HEK293T (cell line): ENCODE measurements at regions not wholly inside any gene's neighbourhood (a gene's known extent, or its start where the extent isn't known, plus 50 kb on each side); places are given as distances from the start of the nearest gene placed in this dataset.

ENCODE experiments used
- CTCF ChIA-PET: fragments of 350-600 bp; formaldehyde crosslinking; extraction: SDS; loops from one replicate; lab custom pipeline; 2021; ENCODE audit warnings: antibody characterized with exemption, inconsistent platforms; lab: Yijun Ruan, JAX
- POLR2A ChIA-PET: fragments of 350-600 bp; formaldehyde crosslinking; extraction: SDS; loops from one replicate; lab custom pipeline; 2020; ENCODE audit warnings: antibody characterized with exemption, inconsistent platforms; lab: Yijun Ruan, JAX
- DNase-seq: peaks from one replicate; pipeline ENCODE4 v3.0.0; 2012; ENCODE audit warnings: mixed read lengths; ENCODE audit errors: extremely low spot score
- ARNT ChIP-seq: fragments of 450-650 bp; IDR thresholded peaks from 2 replicates; pipeline ENCODE4 v1.6.1; 2017; ENCODE audit warnings: mild to moderate bottlenecking
- BHLHE40 ChIP-seq: fragments of 450-650 bp; IDR thresholded peaks from 2 replicates; pipeline ENCODE4 v1.6.1; 2016; ENCODE audit warnings: mild to moderate bottlenecking, moderate library complexity, borderline replicate concordance
- CTBP1 ChIP-seq: fragments of 450-650 bp; IDR thresholded peaks from 2 replicates; pipeline ENCODE4 v1.6.1; 2016; ENCODE audit warnings: borderline replicate concordance
- ELF4 ChIP-seq: fragments of 450-650 bp; IDR thresholded peaks from 2 replicates; pipeline ENCODE4 v1.6.1; 2017; ENCODE audit warnings: antibody characterized with exemption
- FOXA1 ChIP-seq: fragments of 450-650 bp; IDR thresholded peaks from 2 replicates; pipeline ENCODE4 v1.6.1; 2016; ENCODE audit warnings: mild to moderate bottlenecking
- FOXK2 ChIP-seq: fragments of 450-650 bp; IDR thresholded peaks from 2 replicates; pipeline ENCODE4 v1.6.1; 2016; ENCODE audit warnings: mild to moderate bottlenecking
- FOXM1 ChIP-seq: fragments of 450-650 bp; IDR thresholded peaks from 2 replicates; pipeline ENCODE4 v1.6.1; 2017; ENCODE audit warnings: mild to moderate bottlenecking, borderline replicate concordance
- HDGF ChIP-seq: fragments of 450-650 bp; IDR thresholded peaks from 2 replicates; pipeline ENCODE4 v1.6.1; 2017; ENCODE audit warnings: antibody characterized with exemption, borderline replicate concordance
- L3MBTL2 ChIP-seq: fragments of 450-650 bp; conservative IDR thresholded peaks from 2 replicates; pipeline ENCODE4 v1.6.1; 2016; ENCODE audit warnings: mild to moderate bottlenecking
- LEF1 ChIP-seq: fragments of 450-650 bp; IDR thresholded peaks from 2 replicates; pipeline ENCODE4 v1.6.1; 2017; ENCODE audit warnings: mild to moderate bottlenecking, borderline replicate concordance
- NFRKB ChIP-seq: fragments of 450-650 bp; IDR thresholded peaks from 2 replicates; pipeline ENCODE4 v1.6.1; 2016; ENCODE audit warnings: mild to moderate bottlenecking, moderate library complexity
- SP1 ChIP-seq: fragments of 450-650 bp; IDR thresholded peaks from 2 replicates; pipeline ENCODE4 v1.6.1; 2017
- SUZ12 ChIP-seq: fragments of 450-650 bp; IDR thresholded peaks from 2 replicates; pipeline ENCODE4 v1.6.1; 2016; ENCODE audit warnings: mild to moderate bottlenecking
- TARDBP ChIP-seq: fragments of 450-650 bp; IDR thresholded peaks from 2 replicates; pipeline ENCODE4 v1.6.1; 2016
- ZNF384 ChIP-seq: fragments of 450-650 bp; IDR thresholded peaks from 2 replicates; pipeline ENCODE4 v1.6.1; 2016
- TF ChIP-seq, protein P1 (sequence below): fragments of 450-650 bp; IDR thresholded peaks from 2 replicates; pipeline ENCODE4 v1.6.1; 2016

DNA sequence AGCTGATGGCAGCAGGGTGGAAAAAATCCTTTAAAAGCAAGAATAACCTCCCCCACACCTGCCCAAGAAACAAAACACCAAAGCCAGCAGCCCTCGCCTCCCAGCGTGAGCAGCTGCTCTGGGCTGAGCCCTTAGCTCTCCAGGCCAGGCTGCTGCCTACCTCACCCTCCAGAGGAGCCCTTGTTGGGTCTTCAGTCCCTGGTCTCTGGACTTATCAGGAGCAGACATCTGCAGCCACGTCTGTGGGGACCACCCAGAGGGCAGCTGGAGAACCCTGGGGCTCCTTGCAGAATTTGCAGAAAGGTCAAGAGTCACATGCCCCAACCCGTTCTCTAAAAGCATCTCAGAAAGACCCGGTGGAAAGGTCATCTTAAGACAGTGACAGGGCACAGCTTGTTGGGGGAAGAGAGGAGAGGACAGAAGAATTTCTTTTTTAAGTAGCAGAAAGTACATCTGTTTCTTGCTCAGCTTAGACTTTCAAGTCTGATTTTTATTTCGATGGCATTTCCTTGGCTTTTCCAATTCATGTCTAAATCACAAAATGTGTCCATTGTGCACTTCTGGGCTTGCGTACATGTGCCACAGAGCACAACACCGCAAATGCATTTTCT is 425.7 kb upstream of the NFE2L3 start:
- ChIA-PET CTCF (interaction anchor here (1.4 kb wide), 1 partner anchor 128 kb away, joined by 3 read pairs; no protein-coding TSS in a partner anchor), POLR2A (interaction anchor here (0.8 to 2.7 kb wide), 2 partner anchors 26 to 123 kb away, joined by 3 to 6 read pairs; no protein-coding TSS in a partner anchor)
- DNase-seq = peak; percentile 19
- TF ChIP-seq, protein P1, sequence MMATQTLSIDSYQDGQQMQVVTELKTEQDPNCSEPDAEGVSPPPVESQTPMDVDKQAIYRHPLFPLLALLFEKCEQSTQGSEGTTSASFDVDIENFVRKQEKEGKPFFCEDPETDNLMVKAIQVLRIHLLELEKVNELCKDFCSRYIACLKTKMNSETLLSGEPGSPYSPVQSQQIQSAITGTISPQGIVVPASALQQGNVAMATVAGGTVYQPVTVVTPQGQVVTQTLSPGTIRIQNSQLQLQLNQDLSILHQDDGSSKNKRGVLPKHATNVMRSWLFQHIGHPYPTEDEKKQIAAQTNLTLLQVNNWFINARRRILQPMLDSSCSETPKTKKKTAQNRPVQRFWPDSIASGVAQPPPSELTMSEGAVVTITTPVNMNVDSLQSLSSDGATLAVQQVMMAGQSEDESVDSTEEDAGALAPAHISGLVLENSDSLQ = no peak
- TF ChIP-seq HDGF (no peak), BHLHE40 (no peak), SUZ12 (no peak), CTBP1 (no peak), ELF4 (no peak), TARDBP (no peak), FOXA1 (no peak), ARNT (no peak), FOXK2 (no peak), FOXM1 (no peak), SP1 (no peak), ZNF384 (no peak), NFRKB (no peak), LEF1 (no peak), L3MBTL2 (no peak; the same call in 1 of the 2 replicates)

DNA sequence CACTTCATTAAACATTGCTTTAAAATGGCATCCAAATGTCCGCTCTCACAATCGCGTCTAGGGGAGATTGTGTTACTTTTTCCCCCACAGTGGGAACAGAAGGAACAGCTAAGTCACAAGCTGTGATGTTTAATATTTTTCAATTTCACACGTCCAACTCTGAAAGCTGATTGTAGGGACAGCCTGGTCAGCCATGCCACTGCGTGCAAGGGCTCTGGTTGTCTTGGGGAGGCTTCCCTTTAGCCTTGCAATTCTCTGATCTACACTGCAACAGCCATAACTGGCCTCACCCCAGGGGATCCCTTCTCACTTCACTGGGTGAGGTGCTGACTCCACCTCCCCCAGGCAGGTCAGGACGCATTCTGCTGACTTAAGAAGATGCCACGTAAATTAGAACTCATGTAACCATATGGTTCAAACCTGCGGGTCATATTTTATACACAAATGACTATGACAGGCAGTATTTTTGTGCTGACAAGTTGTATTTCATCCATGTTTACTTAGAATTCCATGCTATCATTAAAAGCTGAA is 425.2 kb upstream of the NFE2L3 start:
- ChIA-PET CTCF (interaction anchor here (1.4 kb wide), 1 partner anchor 128 kb away, joined by 3 read pairs; no protein-coding TSS in a partner anchor), POLR2A (interaction anchor here (2.7 kb wide), 1 partner anchor 122 kb away, joined by 6 read pairs; no protein-coding TSS in a partner anchor)
- peak; percentile 40 for DNase-seq
- peak; percentile 68 for TF ChIP-seq CTBP1
- TF ChIP-seq LEF1 = no peak
- TF ChIP-seq, protein P1 = peak; percentile 91

DNA sequence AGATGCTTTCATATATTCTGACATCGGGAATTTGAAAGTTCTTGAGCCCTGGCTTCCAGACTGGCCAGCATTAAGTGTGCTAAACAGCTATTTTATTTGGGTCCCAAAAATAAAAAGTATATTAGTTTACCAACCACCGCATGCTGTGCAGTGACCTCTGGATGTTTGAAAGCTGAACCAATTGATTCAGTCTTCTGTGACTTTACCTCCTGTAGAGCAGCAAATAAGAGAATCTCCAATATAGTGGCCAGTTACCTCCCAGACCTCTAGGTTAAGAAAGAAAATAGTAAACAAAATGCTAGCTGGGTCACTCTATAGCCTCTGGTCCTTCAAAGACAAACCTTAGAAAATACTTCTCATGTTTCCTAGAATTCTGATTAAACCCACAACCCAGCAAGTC is 424.6 kb upstream of the NFE2L3 start:
- ChIA-PET CTCF (interaction anchor here (0.7 kb wide), 1 partner anchor 507 kb away, joined by 3 read pairs; no protein-coding TSS in a partner anchor), POLR2A (interaction anchor here (0.6 to 2.7 kb wide), 3 partner anchors 9 to 125 kb away, joined by 3 to 6 read pairs (median 3); no protein-coding TSS in a partner anchor)

DNA sequence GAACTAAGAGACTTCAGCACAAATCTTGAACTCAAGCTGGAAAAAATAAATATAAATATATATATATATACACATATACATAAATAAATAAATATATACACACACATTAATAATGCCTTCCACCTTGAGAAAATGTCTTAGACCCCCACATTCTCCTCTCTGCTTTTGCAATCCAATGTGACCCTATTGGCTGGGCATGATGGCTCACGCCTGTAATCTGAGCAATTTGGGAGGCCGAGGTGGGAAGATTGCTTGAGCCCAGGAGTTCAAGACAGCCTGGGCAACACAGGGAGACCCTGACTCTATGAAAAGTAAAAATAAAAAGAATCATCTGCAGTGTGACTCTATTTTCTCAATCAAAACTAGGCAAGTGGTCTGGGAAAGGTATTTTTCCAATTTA is 424.1 kb upstream of the NFE2L3 start:
- POLR2A ChIA-PET = interaction anchor here (0.6 to 2.7 kb wide), 3 partner anchors 10 to 125 kb away, joined by 3 to 6 read pairs (median 3); no protein-coding TSS in a partner anchor
- TF ChIP-seq BHLHE40 (no peak), HDGF (no peak), LEF1 (no peak), SUZ12 (no peak), L3MBTL2 (no peak), ELF4 (no peak), ARNT (no peak)
- TF ChIP-seq, protein P1 = no peak
- CTCF ChIA-PET = interaction anchor here (0.7 kb wide), 1 partner anchor 506 kb away, joined by 3 read pairs; no protein-coding TSS in a partner anchor
- DNase-seq = no peak

More for the DNA sequence above, 424.6 kb upstream of the NFE2L3 start:
- DNase-seq = no peak
- no peak for TF ChIP-seq L3MBTL2
- no peak for TF ChIP-seq NFRKB
- no peak for TF ChIP-seq HDGF
- no peak for TF ChIP-seq CTBP1
- no peak for TF ChIP-seq SUZ12
- no peak for TF ChIP-seq ELF4
- TF ChIP-seq TARDBP = no peak
- no peak for TF ChIP-seq ARNT
- TF ChIP-seq FOXM1 = no peak
- no peak for TF ChIP-seq FOXA1
- TF ChIP-seq FOXK2 = no peak
- TF ChIP-seq BHLHE40 = no peak
- TF ChIP-seq LEF1 = no peak
- TF ChIP-seq SP1 = no peak
- no peak for TF ChIP-seq ZNF384

DNA sequence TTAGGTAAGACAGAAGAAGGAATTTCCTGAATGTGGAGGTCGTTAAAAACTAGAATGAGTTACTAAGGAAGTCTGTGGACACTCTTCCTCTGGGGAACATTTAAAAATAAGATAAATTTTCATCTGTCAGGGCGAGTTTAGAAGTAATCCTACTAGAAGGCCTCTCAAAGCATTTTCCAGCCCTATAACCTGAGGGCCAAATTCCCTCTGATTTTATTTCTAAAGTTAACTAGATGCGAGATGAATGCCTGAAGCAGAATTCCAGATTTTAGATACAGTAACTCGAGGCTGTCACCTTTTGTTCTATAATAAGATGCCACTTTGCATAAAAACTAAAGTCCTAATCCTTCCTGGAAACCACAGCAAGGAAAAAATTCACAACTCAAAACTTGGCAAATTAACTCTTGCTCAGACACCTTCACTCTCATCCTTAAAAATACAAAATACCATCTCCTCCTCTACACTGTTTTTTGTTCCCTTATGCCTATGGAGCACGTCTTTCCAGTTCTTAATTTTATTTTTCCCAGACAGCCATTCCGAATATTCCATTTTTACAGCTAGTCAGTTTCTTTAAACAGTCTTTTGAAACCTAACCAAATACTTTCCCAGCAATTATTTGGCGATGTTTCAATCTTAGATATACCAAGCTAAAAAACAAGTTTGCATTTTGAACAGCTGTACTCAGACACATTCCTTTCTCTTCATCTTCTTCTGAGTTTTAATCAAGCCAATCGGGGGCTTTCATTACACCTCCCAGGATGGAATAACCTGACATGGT is 420.7 kb upstream of the NFE2L3 start:
- TF ChIP-seq, protein P1 = no peak
- TF ChIP-seq SUZ12 = no peak
- no peak for TF ChIP-seq FOXK2
- TF ChIP-seq FOXM1 = no peak
- TF ChIP-seq TARDBP = no peak
- no peak for TF ChIP-seq FOXA1
- ChIA-PET POLR2A (no interaction called here), CTCF (interaction anchor here (0.6 kb wide), 2 partner anchors 120 to 123 kb away, joined by 3 to 4 read pairs; no protein-coding TSS in a partner anchor)
- no peak for DNase-seq
